HCT116 (cell line): ENCODE measurements at regions not wholly inside any gene's neighbourhood (a gene's known extent, or its start where the extent isn't known, plus 50 kb on each side); places are given as distances from the start of the nearest gene placed in this dataset.
"Not testable (repeated sequence)": the region's sequence is repeated elsewhere in the genome, so short reads cannot be mapped to it uniquely, and the experiment has no call there.

Experiments used
- ATAC-seq: fragments of 200-7000 bp; cut with Tn5 transposase; 2 replicates; pipeline ENCODE4 v1.9.1; 2020; ENCODE audit warnings: mild to moderate bottlenecking, moderate library complexity
- BruUV-seq: library from RNA; stranded (reverse); fragments of 400-500 nt; replicated peaks from 2 replicates; lab custom pipeline; 2021; lab: Mats Ljungman, UMichigan
- CTCF ChIA-PET: fragments of 300-600 bp; sonication (Branson Sonifier 250); formaldehyde crosslinking; loops from one replicate; lab custom pipeline; 2021; ENCODE audit warnings: antibody characterized with exemption; lab: Charles Lee
- POLR2A ChIA-PET: fragments of 300-600, 350-600 bp; sonication (Branson Sonifier 250); formaldehyde crosslinking; loops from one replicate; lab custom pipeline; 2021; ENCODE audit warnings: antibody characterized with exemption; lab: Charles Lee
- RAD21 ChIA-PET, 2 experiments: fragments of 300-600 bp; sonication (Branson Sonifier 250); formaldehyde crosslinking; loops; one replicate each; lab custom pipeline; 2023; ENCODE audit warnings: low total read pairs in 2 of 2; ENCODE audit not compliant: uncharacterized antibody in 2 of 2, unreplicated experiment in 2 of 2, low non-redundant PET in 1 of 2; lab: Charles Lee
- DNase-seq: peaks from one replicate; pipeline ENCODE4 v3.0.0-alpha.2; 2010; ENCODE audit warnings: low read depth, low spot score
- H2AFZ ChIP-seq: fragments of 200-600 bp; shearing (Covaris generic), sonication (generic); 2 replicates; pipeline ENCODE4 v1.6.1; 2017; ENCODE audit warnings: low read depth, mixed run types, mixed read lengths, antibody characterized with exemption, low read length; ENCODE audit not compliant: poor library complexity, severe bottlenecking
- H3K27ac ChIP-seq: 2 replicates; pipeline ENCODE4 v1.5.1; 2012; ENCODE audit warnings: low read depth, low read length
- H3K27me3 ChIP-seq: fragments of 200-600 bp; sonication (generic); 2 replicates; pipeline ENCODE4 v1.6.1; 2016; ENCODE audit warnings: mixed run types, low read length, mixed read lengths; ENCODE audit not compliant: insufficient read depth
- H3K36me3 ChIP-seq, 2 experiments: fragments of 200-500 bp in 1 of 2; fragments of 200-600 bp in 1 of 2; sonication (Bioruptor generic) in 1 of 2; sonication (generic) in 1 of 2; 2 replicates each; pipeline versions ENCODE4 v1.5.1 to v1.6.1; 2014 to 2016; ENCODE audit warnings: low read length in 2 of 2, inconsistent platforms in 1 of 2, mixed read lengths in 1 of 2, mixed run types in 1 of 2; ENCODE audit not compliant: insufficient read depth in 2 of 2, control insufficient read depth in 1 of 2
- H3K4me1 ChIP-seq, 2 experiments: fragments of 200-600 bp in 1 of 2; sonication (generic) in 1 of 2; 2 replicates each; pipeline versions ENCODE4 v1.5.1 to v1.6.1; 2012 to 2017; ENCODE audit warnings: low read length in 2 of 2, inconsistent platforms in 1 of 2, mild to moderate bottlenecking in 1 of 2, mixed read lengths in 1 of 2, mixed run types in 1 of 2, moderate library complexity in 1 of 2; ENCODE audit not compliant: insufficient read depth in 2 of 2, control insufficient read depth in 1 of 2
- H3K4me2 ChIP-seq: fragments of 200-600 bp; sonication (generic); 2 replicates; pipeline ENCODE4 v1.6.1; 2017; ENCODE audit warnings: mixed run types, low read length, mixed read lengths
- H3K4me3 ChIP-seq, 2 experiments: fragments of 200-600 bp in 1 of 2; sonication (generic) in 1 of 2; replicated peaks in 1 of 2; 2 replicates each; pipeline ENCODE4 v1.5.1; 2011 to 2016; ENCODE audit warnings: low read length in 2 of 2, control low read depth in 1 of 2, low read depth in 1 of 2, mild to moderate bottlenecking in 1 of 2, mixed read lengths in 1 of 2, mixed run types in 1 of 2
- H3K79me2 ChIP-seq: fragments of 200-600 bp; sonication (generic); 2 replicates; pipeline ENCODE4 v1.6.1; 2017; ENCODE audit warnings: mild to moderate bottlenecking, mixed run types, low read length, moderate library complexity, mixed read lengths; ENCODE audit not compliant: insufficient read depth
- H3K9ac ChIP-seq: fragments of 200-600 bp; sonication (generic); 2 replicates; pipeline ENCODE4 v1.6.1; 2016; ENCODE audit warnings: low read length, mixed read lengths
- H3K9me2 ChIP-seq: fragments of 200-600 bp; sonication (generic), shearing (Covaris generic); 2 replicates; pipeline ENCODE4 v1.6.1; 2017; ENCODE audit warnings: mixed run types, mild to moderate bottlenecking, moderate library complexity; ENCODE audit not compliant: insufficient read depth
- H3K9me3 ChIP-seq, 2 experiments: fragments of 200-500 bp in 1 of 2; fragments of 200-600 bp in 1 of 2; sonication (Bioruptor generic) in 1 of 2; sonication (generic) in 1 of 2; 2 replicates each; pipeline ENCODE4 v1.6.1; 2014 to 2017; ENCODE audit warnings: low read length in 2 of 2, mixed read lengths in 2 of 2, inconsistent platforms in 1 of 2, low read depth in 1 of 2, mild to moderate bottlenecking in 1 of 2, mixed run types in 1 of 2, moderate library complexity in 1 of 2; ENCODE audit not compliant: control insufficient read depth in 1 of 2, insufficient read depth in 1 of 2
- H4K20me1 ChIP-seq: fragments of 200-600 bp; sonication (generic), shearing (Covaris generic); 2 replicates; pipeline ENCODE4 v1.6.1; 2017; ENCODE audit warnings: mixed run types, mild to moderate bottlenecking, moderate library complexity; ENCODE audit not compliant: insufficient read depth
- intact Hi-C: fragments of 100-400 bp; cut with micrococcal nuclease; formaldehyde crosslinking; loops from 2 replicates; pipeline ENCODE4 v1.10.0; 2022
- TF ChIP-seq, protein P1 (sequence below): IDR thresholded peaks from 2 replicates; pipeline ENCODE4 v1.6.1; 2012

DNA sequence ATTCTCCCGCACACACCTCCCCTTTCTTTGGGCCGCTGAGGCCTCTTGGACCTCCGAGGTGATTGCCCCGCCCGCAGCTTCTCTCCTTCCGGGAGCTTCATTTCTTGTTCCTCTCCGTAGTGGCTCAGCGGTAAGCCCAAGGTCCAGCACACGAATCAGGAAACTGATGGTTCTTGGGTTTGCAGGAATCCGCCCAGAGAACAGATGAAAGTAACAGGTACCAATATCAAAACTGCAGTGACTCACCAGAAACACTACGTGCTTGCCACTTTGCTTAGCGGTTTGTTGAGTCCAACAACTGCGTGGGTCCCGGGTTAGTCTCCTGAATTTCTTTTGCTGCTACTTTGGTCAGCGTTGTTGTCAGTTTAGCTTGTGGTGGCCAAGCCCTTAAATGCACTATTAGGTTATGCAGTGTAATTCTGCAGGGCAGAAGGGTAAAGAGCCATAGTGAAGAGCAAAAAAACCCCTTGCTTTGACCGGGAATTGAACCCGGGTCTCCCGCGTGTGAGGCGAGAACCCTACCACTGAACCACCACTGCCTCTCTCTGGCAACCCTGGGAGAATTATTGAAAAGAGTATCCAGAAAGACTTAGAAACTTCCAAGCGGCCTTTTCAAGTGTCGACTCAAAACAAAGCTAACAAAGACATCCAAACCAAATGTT lies 74.2 kb upstream of the FCGR1A start:
- RAD21 ChIA-PET, intact Hi-C loops, H4K20me1 ChIP-seq, H3K27me3 ChIP-seq, H3K4me2 ChIP-seq, H3K36me3 ChIP-seq, H3K9me3 ChIP-seq, H3K9me2 ChIP-seq, H3K27ac ChIP-seq, POLR2A ChIA-PET, H2AFZ ChIP-seq, H3K4me1 ChIP-seq, H3K9ac ChIP-seq, CTCF ChIA-PET, H3K4me3 ChIP-seq, H3K79me2 ChIP-seq: not testable (repeated sequence)
- ATAC-seq = peak; percentile 87
- TF ChIP-seq, protein P1, sequence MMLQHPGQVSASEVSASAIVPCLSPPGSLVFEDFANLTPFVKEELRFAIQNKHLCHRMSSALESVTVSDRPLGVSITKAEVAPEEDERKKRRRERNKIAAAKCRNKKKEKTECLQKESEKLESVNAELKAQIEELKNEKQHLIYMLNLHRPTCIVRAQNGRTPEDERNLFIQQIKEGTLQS = peak; percentile 89
- BruUV-seq = TSS peak; percentile 89
- DNase-seq = peak; percentile 54

DNA sequence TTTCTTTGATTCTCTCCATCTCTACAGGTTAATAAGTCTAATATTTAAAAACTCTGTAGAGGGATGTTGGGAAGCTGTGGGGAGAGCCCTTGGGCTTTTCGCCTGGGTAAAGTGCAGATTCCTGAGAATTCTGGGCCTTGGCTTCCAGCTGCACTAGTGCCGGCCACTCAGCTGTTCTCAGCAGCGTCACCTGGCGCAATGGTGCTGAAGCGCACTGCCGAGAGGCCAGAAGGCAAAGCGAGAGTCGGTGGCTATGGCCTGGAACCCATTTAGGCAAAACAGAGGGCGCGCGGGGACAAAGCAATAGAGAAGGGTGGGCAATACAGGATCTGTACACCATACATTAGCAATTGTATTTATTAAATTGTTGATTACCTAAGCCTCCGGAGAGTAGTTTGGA lies 70.8 kb upstream of the FCGR1A start:
- intact Hi-C loops, H3K4me2 ChIP-seq: not testable (repeated sequence)

More for the DNA sequence above, 70.8 kb upstream of the FCGR1A start:
- DNase-seq, H3K9me3 ChIP-seq, H3K36me3 ChIP-seq, H3K79me2 ChIP-seq, H3K4me3 ChIP-seq, POLR2A ChIA-PET, H3K9ac ChIP-seq, CTCF ChIA-PET, H3K27me3 ChIP-seq, H3K9me2 ChIP-seq, H3K4me1 ChIP-seq, BruUV-seq, H4K20me1 ChIP-seq, H3K27ac ChIP-seq, H2AFZ ChIP-seq, RAD21 ChIA-PET: not testable (repeated sequence)
- peak; percentile 72 for ATAC-seq
